GM18508 (cell line): ENCODE measurements at regions not wholly inside any gene's neighbourhood (a gene's known extent, or its start where the extent isn't known, plus 50 kb on each side); places are given as distances from the start of the nearest gene placed in this dataset.

ENCODE experiments used
- ATAC-seq: cut with Tn5 transposase; IDR thresholded peaks from one replicate; pipeline ENCODE4 v1.9.1; 2021; ENCODE audit warnings: moderate number of reproducible peaks; ENCODE audit not compliant: insufficient read depth, unreplicated experiment

DNA sequence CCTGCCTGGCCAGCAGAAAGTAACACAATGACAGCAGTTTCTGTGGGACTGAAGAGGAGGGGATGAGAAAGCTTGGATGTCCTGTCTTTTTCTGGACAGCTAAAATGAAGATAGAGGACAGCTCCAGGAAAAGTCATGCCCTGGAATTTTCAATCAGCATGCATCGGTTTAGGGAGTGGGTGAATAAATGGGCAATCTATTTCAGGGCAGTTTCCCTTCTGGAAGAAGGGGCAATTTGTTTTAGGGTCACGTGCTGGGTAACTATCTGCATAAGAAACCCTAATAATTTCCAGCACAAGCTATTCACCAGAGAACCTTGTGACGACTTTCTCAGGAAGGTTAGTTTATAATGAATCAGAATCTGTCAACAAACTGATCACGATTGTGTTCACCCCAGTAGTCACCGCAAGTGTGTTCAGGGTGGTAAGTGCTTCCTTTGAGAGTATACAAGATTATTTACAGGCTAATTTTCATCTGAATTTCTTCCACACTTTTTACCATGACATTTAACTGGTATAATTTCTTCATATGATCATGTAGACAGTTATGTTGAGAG is 318.0 kb upstream of the GBE1 start:
- no peak for ATAC-seq

DNA sequence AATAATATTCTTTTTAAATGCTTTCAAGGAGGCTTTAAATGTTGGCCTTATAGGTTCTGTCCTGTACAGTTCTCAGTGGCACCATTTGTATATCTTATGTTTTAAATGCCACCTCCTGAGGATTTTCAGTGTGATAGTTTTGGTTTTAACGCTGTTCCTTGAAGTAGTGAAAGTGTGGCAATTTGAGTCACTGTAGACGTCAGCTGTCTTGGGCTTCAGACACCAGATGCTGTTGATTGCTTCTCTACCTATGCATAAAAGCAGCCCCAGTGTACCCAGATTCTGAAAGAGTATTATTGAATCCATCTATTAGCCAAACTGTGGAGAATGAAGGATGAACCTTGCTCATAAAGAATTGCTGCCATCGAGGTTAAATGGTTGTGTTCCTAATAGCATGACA is 316.8 kb upstream of the GBE1 start:
- ATAC-seq, result no peak

GRCh38 chr3:82067420-82067819 is 306.0 kb upstream of the GBE1 start:
- no peak for ATAC-seq

GRCh38 chr3:82058809-82059208 is 297.4 kb upstream of the GBE1 start:
- no peak for ATAC-seq

DNA sequence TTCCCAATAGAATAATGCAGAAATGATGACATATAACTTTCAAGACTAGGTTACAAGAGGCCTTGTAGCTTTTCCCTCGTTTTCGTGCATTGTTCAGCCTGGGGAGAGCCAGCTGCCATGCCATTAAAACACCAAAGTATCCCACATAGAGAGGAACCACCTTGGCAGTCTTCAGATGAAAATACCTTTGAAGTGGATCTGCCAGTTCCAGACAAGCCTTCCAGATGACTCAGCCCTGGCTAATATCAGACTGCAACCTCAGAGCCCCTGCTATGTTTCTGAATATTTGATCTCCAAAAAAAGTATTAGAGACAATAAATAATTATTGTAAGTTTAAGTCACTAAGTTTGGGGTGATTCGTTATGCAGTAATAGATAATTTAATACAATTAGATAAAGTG is 294.3 kb upstream of the GBE1 start:
- no peak for ATAC-seq

GRCh38 chr3:82054849-82055248 is 293.4 kb upstream of the GBE1 start:
- ATAC-seq, result no peak

- ATAC-seq, result no peak
Measured at GRCh38 chr3:82053236-82053635, 291.8 kb upstream of the GBE1 start.

DNA sequence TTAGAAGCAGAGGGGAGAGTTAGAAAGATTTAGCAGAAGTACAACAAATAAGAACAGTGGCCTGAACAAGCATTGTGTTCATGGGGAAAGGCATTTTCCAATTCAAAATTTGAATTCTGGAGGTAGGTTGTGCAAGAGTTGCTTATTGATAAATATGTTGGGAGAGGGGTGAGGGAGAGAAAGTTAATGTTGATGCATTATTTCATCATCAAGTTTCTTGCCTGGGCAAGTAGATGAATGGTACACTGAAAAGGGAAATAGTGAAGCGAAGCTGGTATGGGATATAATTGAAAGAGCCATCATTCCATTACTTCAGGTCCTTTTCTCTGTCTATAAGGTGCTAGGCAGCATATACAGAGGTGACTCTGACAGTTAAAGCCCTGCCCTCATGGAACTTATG is 288.9 kb upstream of the GBE1 start:
- ATAC-seq, result no peak

GRCh38 chr3:82048711-82049110 is 287.3 kb upstream of the GBE1 start:
- no peak for ATAC-seq

GRCh38 chr3:82044930-82045705 is 283.7 kb upstream of the GBE1 start:
- ATAC-seq, result no peak

- ATAC-seq, result no peak
Measured at GRCh38 chr3:82038556-82038955, 277.1 kb upstream of the GBE1 start.

- ATAC-seq, result no peak
Measured at GRCh38 chr3:82033186-82033585, 271.7 kb upstream of the GBE1 start.

DNA sequence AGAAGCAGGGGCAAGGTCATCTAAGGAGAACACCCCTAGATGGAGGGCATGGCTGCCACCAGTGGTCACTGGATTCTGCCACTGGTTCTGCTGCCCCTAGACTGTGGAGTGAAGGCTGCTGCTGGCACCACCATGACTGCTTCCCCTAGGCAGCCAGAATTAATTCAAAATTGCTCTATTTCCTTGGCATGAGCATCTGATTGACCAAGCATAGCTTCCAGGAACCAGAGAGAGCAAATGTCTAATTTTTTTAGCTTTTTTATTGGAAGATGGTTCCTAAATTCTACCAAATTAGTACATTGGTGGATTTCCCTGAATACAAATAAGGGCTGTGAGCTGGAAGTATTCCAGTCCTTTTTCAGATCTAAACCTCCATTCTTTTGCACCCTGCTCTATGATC is 270.2 kb upstream of the GBE1 start:
- no peak for ATAC-seq

GRCh38 chr3:82030916-82031315 is 269.5 kb upstream of the GBE1 start:
- no peak for ATAC-seq

- no peak for ATAC-seq
Measured at GRCh38 chr3:82022836-82023235, 261.4 kb upstream of the GBE1 start.

GRCh38 chr3:82020282-82020681 is 258.8 kb upstream of the GBE1 start:
- ATAC-seq, result no peak

DNA sequence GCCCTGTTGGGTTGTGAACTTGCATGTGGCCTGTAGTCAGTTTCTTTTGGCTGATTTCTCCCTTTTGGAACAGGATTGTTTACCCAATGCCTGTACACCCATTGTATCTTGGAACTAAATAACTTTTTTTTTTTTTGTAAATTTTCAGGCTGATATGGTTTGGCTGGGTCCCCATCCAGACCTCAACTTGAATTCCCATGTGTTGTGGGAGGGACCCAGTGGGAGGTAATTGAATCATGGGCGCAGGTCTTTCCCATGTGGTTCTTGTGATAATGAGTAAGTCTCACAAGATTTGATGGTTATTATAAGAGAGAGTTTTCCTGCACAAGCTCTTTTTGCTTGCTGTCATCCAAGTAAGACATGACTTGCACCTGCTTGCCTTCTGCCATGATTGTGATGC is 253.8 kb upstream of the GBE1 start:
- no peak for ATAC-seq

- no peak for ATAC-seq
Measured at GRCh38 chr3:82012775-82013174, 251.3 kb upstream of the GBE1 start.

- no peak for ATAC-seq
Measured at GRCh38 chr3:82011336-82011735, 249.9 kb upstream of the GBE1 start.

DNA sequence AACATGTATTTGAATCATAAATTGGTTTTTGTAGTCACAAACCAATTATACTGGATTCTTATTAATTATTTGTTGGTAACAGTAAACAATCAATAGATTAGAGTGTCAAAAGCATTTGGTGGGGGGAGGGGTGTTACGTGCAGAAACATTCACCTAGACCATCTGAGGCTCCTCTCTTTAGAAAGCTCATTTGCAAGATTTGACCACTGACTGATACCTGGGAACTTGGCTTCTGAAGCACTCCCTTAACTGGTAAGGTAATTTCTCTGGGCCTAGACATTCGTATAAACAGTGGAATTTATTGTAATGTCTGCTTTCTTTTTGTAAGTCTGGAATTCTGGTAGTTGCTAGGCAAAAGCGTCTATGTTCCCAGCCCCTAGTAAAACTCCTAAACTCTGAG is 243.8 kb upstream of the GBE1 start:
- ATAC-seq, result no peak

DNA sequence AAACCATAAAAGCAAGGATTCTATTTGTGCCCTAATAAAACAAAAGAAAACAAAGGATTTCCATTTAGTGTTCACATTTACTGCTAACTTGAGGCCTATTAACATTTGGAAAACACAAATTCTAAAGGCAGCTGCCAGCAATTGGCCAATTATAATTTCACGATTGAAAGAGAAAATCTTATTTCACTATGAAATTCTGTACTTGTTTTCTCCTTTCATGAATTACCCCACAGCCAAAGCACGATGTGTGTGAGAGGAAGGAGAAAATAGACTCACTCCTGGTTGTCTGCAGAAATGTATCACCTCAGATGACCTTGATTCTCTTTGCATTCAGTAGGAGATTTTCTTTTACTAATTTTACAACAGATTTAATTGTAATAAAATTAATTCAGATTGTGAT is 242.8 kb upstream of the GBE1 start:
- ATAC-seq, result no peak

DNA sequence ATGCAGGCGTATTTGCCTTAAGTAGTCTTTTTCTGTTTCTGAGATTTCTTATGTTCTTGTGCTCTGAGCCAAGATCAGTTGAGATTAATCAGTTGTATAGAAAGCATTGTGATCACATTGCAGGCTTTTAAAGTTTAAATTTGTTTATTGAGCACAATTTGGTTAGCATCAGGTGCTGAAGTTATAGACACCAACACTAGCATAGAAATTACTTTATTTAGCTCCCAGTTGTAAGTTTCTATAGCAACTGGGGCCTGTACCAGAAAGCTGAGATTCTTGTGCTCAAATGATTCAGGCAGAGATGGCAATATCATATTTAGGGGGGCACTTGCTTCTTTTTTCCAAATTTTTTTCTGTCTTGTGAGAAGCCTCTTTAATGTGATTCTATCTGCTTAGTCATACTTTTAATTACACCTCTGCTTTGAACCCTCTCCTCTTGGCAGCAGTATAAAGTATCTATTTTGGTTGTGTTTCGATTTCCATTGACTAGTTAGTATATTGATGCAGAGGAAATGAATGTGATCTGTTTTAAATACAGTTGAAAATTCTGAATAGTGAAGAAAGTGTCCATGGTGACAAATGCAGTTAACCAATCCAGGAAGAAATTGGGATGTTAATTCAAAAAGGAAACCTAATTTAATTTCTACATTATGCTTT is 241.7 kb upstream of the GBE1 start:
- ATAC-seq, result no peak
